ENCODE measurements at regions not wholly inside any gene's neighbourhood (a gene's known extent, or its start where the extent isn't known, plus 50 kb on each side); places are given as distances from the start of the nearest gene placed in this dataset.

DNA sequence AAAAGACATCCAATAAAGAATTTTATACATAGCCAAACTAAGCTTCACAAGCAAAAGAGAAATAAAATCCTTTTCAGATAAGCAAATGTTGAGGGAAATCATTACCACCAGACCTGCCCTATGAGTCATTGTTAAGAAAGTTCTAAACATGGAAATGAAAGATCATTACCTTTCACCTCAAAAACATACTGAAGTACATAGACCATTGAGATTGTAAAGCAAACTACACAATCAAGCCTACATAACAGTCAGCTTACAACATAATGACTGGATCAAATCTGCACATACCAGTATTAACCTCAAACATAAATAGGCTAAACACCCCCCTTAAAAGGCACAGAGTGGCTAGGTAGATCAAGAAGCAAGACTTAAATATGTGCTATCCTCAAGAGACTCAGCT, 501.0 kb upstream of the LUZP2 start:
- no peaks in the 10 kb centered on the region for H3K27me3 Mint-ChIP-seq
- H3K27ac Mint-ChIP-seq, result no peak overlapping the region
- ATAC-seq, result no peak
- no peak overlapping the region for H3K4me3 Mint-ChIP-seq
- DNase-seq, result no peak
- H3K36me3 Mint-ChIP-seq (ENCODE audit: low read depth), result no peaks in the 10 kb centered on the region
- H3K4me1 Mint-ChIP-seq, result no peaks in the 10 kb centered on the region
- H3K9me3 Mint-ChIP-seq, result peaks cover 24% of the 10 kb centered on the region

DNA sequence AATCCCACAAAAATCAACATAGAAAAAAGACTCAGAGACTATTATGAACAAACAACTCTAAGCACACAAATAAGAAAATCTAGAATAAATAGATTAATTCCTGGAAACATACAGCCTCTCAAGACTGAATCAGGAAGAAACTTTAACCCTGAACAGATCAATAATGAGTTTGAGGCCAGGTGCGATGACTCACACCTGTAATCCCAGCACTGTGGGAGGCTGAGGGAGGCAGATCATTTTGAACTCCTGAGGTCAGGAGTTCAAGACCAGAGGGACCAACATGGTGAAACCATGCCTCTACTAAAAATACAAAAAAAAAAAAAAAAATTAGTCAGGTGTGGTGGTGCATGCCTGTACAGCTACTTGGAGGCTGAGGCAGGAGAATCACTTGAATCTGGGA, 499.5 kb upstream of the LUZP2 start:
- no peaks in the 10 kb centered on the region for H3K4me1 Mint-ChIP-seq
- no peaks in the 10 kb centered on the region for H3K27me3 Mint-ChIP-seq
- H3K4me3 Mint-ChIP-seq, result no peak overlapping the region
- H3K36me3 Mint-ChIP-seq (ENCODE audit: low read depth), result no peaks in the 10 kb centered on the region
- no peak for DNase-seq
- H3K27ac Mint-ChIP-seq, result no peak overlapping the region
- peaks cover 33% of the 10 kb centered on the region for H3K9me3 Mint-ChIP-seq
- no peak for ATAC-seq

DNA sequence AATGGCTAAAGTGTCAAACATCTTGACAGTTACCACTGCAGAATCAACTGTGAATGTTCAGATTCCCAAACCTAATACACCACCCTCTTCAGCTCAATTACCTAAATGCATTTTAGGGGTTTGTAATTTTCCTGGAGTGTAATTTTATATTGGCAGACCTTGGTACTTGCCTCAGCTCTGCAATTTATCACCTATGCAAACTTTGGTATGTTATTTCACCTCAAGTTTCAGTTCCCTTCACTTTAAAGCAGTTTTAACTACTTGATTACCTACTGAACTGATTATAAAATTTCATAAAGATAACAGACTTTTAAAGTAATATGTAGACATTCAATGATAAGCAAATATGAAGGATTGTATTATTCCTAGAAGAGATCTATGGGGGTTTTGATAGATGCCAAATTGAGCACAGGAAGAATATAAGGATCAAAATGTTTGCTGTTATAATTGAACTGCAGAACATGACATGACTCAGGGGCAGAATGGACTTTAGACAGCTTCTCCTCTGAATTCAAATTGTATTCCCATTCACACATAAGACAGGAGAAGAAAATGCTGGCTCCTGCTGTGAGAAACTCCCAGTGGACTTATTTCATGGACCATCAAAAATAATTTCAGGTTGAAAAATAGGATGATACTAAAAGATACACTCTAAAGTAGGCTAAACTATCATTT, 491.5 kb upstream of the LUZP2 start:
- Mint-ChIP-seq H3K9me3 (peaks cover 23% of the 10 kb centered on the region), H3K36me3 (ENCODE audit: low read depth) (no peaks in the 10 kb centered on the region), H3K4me1 (no peaks in the 10 kb centered on the region), H3K27ac (no peak overlapping the region), H3K4me3 (no peak overlapping the region), H3K27me3 (no peaks in the 10 kb centered on the region)
- DNase-seq, result no peak
- ATAC-seq, result no peak

GRCh38 chr11:24043842-24044241, 453.0 kb upstream of the LUZP2 start:
- H3K27me3 Mint-ChIP-seq, result no peaks in the 10 kb centered on the region
- DNase-seq (no peak), ATAC-seq (no peak)
- H3K9me3 Mint-ChIP-seq, result peaks cover 12% of the 10 kb centered on the region
- H3K27ac Mint-ChIP-seq, result no peak overlapping the region
- H3K4me1 Mint-ChIP-seq, result no peaks in the 10 kb centered on the region
- no peak overlapping the region for H3K4me3 Mint-ChIP-seq
- H3K36me3 Mint-ChIP-seq (ENCODE audit: low read depth), result no peaks in the 10 kb centered on the region

DNA sequence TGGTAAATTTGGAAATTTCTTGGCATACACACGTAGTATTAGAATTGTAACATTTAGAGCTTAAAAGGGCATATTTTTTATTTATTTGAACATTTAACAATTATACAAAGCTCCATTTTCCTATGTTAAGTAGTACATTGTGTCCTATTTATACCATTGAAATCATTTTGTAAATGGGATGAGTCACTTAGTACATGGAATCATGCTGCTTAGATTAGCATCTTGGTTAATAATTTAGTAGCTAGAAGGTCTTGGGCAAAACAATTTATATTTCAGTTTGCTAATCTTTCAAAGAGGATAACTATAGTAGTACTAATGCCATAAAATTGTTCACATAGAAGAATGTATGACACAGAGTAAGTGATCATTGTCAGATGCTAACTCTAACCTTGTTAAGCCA, 450.1 kb upstream of the LUZP2 start:
- Mint-ChIP-seq H3K27ac (no peak overlapping the region), H3K4me3 (no peak overlapping the region), H3K9me3 (peaks cover 20% of the 10 kb centered on the region), H3K4me1 (no peaks in the 10 kb centered on the region), H3K36me3 (ENCODE audit: low read depth) (no peaks in the 10 kb centered on the region), H3K27me3 (no peaks in the 10 kb centered on the region)
- no peak for ATAC-seq
- DNase-seq, result no peak

DNA sequence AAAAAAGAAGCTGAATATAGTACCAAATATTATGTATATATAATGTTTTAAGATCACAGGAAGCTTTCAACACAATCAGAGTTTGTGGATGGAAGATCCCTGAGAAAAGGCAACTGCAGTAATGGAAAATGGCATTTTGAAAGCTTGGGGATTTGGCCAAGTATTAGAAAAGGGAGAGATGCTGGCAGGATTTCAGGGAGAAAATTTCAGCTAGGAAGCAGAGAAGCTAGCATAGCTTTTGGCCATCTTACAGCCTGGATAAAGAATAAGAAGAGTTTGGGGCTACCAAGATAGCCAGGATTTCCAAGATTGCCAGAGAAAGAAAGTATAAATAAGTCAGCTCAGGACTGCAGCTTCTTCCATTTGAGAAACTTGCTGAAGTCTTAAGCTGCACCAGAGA, 440.8 kb upstream of the LUZP2 start:
- H3K4me1 Mint-ChIP-seq, result no peaks in the 10 kb centered on the region
- H3K4me3 Mint-ChIP-seq, result no peak overlapping the region
- ATAC-seq (no peak), DNase-seq (no peak)
- no peaks in the 10 kb centered on the region for H3K36me3 Mint-ChIP-seq (ENCODE audit: low read depth)
- no peaks in the 10 kb centered on the region for H3K9me3 Mint-ChIP-seq
- no peak overlapping the region for H3K27ac Mint-ChIP-seq
- H3K27me3 Mint-ChIP-seq, result no peaks in the 10 kb centered on the region

DNA sequence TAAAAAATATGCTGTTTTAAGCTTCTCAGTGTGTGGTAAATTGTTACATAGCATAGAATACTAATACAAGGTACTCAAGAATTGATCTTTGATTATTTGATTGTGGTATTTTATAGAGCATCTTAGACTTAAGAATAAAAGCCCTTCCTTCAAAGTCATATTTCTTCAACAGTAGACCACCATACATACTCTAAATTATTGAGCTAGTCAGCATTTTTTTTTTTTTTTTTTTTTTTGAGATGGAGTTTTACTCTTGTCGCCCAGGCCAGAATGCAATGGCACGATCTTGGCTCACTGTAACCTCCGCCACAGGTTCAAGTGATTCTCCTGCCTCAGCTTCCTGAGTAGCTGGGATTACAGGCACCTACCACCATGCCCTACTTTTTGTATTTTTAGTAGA, 436.7 kb upstream of the LUZP2 start:
- ATAC-seq, result no peak
- Mint-ChIP-seq H3K36me3 (ENCODE audit: low read depth) (no peaks in the 10 kb centered on the region), H3K4me1 (no peaks in the 10 kb centered on the region), H3K4me3 (no peak overlapping the region), H3K27me3 (no peaks in the 10 kb centered on the region), H3K9me3 (no peaks in the 10 kb centered on the region), H3K27ac (no peak overlapping the region)
- DNase-seq, result no peak

DNA sequence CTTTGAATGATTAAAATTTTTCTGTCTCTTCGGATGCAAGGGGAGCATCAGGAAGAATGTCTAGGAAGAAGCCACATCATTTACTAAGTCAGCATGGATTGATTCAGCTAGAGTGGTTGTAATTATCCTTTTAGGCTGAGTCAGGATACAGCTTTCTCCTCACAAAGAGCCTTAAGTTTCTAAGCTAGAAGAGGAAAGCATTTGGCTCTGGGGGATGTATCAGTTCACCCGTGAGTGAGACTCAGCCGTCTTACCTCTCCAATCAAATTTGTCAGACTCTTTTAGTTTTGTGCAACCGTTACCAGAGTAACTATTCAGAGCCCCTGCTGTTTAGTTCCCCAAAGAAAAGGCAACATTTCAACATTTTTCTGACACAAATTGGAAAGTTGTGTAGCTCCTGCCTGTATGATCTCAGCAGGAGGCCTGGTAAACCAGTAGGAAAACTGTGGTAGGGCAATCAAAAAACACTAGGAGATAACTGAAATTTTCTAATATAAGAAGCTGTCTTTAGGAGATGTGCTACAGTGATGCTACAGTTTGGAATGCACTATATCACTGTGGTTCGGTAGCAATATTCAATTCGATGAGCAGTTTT, 432.4 kb upstream of the LUZP2 start:
- no peak overlapping the region for H3K27ac Mint-ChIP-seq
- ATAC-seq (no peak), DNase-seq (no peak)
- H3K9me3 Mint-ChIP-seq, result no peaks in the 10 kb centered on the region
- no peaks in the 10 kb centered on the region for H3K4me1 Mint-ChIP-seq
- H3K27me3 Mint-ChIP-seq, result no peaks in the 10 kb centered on the region
- H3K4me3 Mint-ChIP-seq, result no peak overlapping the region
- no peaks in the 10 kb centered on the region for H3K36me3 Mint-ChIP-seq (ENCODE audit: low read depth)

DNA sequence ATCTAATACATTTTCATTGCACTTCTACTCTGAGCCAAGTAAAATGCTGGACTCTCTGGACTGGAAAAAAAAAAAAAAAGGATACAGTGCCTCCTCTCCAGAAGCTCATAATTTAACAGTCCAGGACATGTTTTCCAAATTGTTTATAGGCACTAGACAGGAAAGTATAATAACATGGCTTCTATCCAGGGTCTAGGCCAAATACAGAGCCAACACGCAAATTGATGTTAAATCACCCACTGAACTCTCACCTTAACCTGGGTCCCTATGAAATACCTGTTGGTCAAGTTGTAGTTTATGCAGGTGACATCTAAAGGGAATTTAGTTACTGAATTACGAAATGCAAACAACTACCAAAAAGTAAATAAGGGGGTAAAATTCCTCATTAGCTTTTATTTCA, 428.7 kb upstream of the LUZP2 start:
- Mint-ChIP-seq H3K27ac (no peak overlapping the region), H3K9me3 (no peaks in the 10 kb centered on the region), H3K4me1 (no peaks in the 10 kb centered on the region), H3K4me3 (no peak overlapping the region), H3K36me3 (ENCODE audit: low read depth) (no peaks in the 10 kb centered on the region), H3K27me3 (no peaks in the 10 kb centered on the region)
- ATAC-seq, result no peak
- no peak for DNase-seq

GRCh38 chr11:24070435-24070834, 426.4 kb upstream of the LUZP2 start:
- no peaks in the 10 kb centered on the region for H3K36me3 Mint-ChIP-seq (ENCODE audit: low read depth)
- ATAC-seq (no peak), DNase-seq (no peak)
- no peak overlapping the region for H3K4me3 Mint-ChIP-seq
- no peaks in the 10 kb centered on the region for H3K27me3 Mint-ChIP-seq
- no peak overlapping the region for H3K27ac Mint-ChIP-seq
- no peaks in the 10 kb centered on the region for H3K9me3 Mint-ChIP-seq
- H3K4me1 Mint-ChIP-seq, result no peaks in the 10 kb centered on the region

GRCh38 chr11:24078018-24078417, 418.8 kb upstream of the LUZP2 start:
- Mint-ChIP-seq H3K4me1 (no peaks in the 10 kb centered on the region), H3K36me3 (ENCODE audit: low read depth) (no peaks in the 10 kb centered on the region), H3K9me3 (peaks cover 3% of the 10 kb centered on the region), H3K27me3 (no peaks in the 10 kb centered on the region), H3K27ac (no peak overlapping the region), H3K4me3 (no peak overlapping the region)
- DNase-seq (no peak), ATAC-seq (no peak)

GRCh38 chr11:24082241-24082640, 414.6 kb upstream of the LUZP2 start:
- H3K27ac Mint-ChIP-seq, result no peak overlapping the region
- H3K36me3 Mint-ChIP-seq (ENCODE audit: low read depth), result no peaks in the 10 kb centered on the region
- H3K4me3 Mint-ChIP-seq, result no peak overlapping the region
- H3K27me3 Mint-ChIP-seq, result no peaks in the 10 kb centered on the region
- no peaks in the 10 kb centered on the region for H3K4me1 Mint-ChIP-seq
- DNase-seq (no peak), ATAC-seq (no peak)
- peaks cover 3% of the 10 kb centered on the region for H3K9me3 Mint-ChIP-seq

DNA sequence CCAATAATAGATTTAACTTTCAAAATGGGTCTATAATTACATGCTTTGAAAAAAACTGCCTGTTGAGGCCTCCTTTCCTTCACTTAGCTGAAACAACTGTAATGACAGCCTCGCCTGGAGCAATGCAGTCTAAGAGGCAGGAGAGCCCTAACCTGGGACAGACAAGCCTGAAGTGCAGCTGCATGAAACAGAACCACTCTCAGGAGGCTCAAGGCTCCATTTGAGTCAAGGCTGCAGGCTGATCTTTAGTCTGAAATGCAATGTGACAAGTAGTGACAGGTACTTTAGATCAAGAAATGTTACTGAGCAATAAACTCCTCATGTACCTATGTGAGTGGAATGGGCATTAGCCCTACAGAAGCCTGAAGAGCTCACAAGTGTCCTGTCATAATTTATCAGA, 414.0 kb upstream of the LUZP2 start:
- H3K27me3 Mint-ChIP-seq, result no peaks in the 10 kb centered on the region
- H3K4me3 Mint-ChIP-seq, result no peak overlapping the region
- no peak for ATAC-seq
- no peak overlapping the region for H3K27ac Mint-ChIP-seq
- H3K4me1 Mint-ChIP-seq, result no peaks in the 10 kb centered on the region
- peaks cover 6% of the 10 kb centered on the region for H3K9me3 Mint-ChIP-seq
- H3K36me3 Mint-ChIP-seq (ENCODE audit: low read depth), result no peaks in the 10 kb centered on the region
- no peak for DNase-seq

- Mint-ChIP-seq H3K9me3 (peaks cover 3% of the 10 kb centered on the region), H3K36me3 (ENCODE audit: low read depth) (no peaks in the 10 kb centered on the region), H3K4me3 (no peak overlapping the region), H3K27me3 (no peaks in the 10 kb centered on the region), H3K27ac (no peak overlapping the region), H3K4me1 (no peaks in the 10 kb centered on the region)
- DNase-seq, result no peak
- ATAC-seq, result no peak
Observed at GRCh38 chr11:24084956-24085355, 411.9 kb upstream of the LUZP2 start.

GRCh38 chr11:24086921-24087320, 409.9 kb upstream of the LUZP2 start:
- Mint-ChIP-seq H3K36me3 (ENCODE audit: low read depth) (no peaks in the 10 kb centered on the region), H3K4me1 (no peaks in the 10 kb centered on the region), H3K4me3 (no peak overlapping the region), H3K27ac (no peak overlapping the region), H3K9me3 (peaks cover 3% of the 10 kb centered on the region), H3K27me3 (no peaks in the 10 kb centered on the region)
- no peak for ATAC-seq
- DNase-seq, result no peak

- no peaks in the 10 kb centered on the region for H3K27me3 Mint-ChIP-seq
- no peaks in the 10 kb centered on the region for H3K36me3 Mint-ChIP-seq (ENCODE audit: low read depth)
- peaks cover 12% of the 10 kb centered on the region for H3K9me3 Mint-ChIP-seq
- no peak for ATAC-seq
- H3K4me3 Mint-ChIP-seq, result no peak overlapping the region
- no peak overlapping the region for H3K27ac Mint-ChIP-seq
- no peak for DNase-seq
- H3K4me1 Mint-ChIP-seq, result no peaks in the 10 kb centered on the region
Observed at GRCh38 chr11:24091594-24091993, 405.3 kb upstream of the LUZP2 start.
